A549 (cell line): ENCODE measurements at regions not wholly inside any gene's neighbourhood (a gene's known extent, or its start where the extent isn't known, plus 50 kb on each side); places are given as distances from the start of the nearest gene placed in this dataset.

Experiments
- CHD2 ChIP-seq: fragments of 150-350 bp; IDR thresholded peaks from 2 replicates; pipeline ENCODE4 v1.6.1; 2014; ENCODE audit warnings: low read length; ENCODE audit not compliant: partially characterized antibody
- CHD4 ChIP-seq: fragments of 200-600 bp; sonication (generic); IDR thresholded peaks from 2 replicates; pipeline ENCODE4 v1.6.1; 2016; ENCODE audit warnings: antibody characterized with exemption, mild to moderate bottlenecking, borderline replicate concordance
- POLR2A ChIP-seq: IDR thresholded peaks from 2 replicates; pipeline ENCODE4 v1.6.1; 2012; ENCODE audit warnings: mild to moderate bottlenecking, low read length
- TP53 ChIP-seq: fragments of 250-450 bp; sonication (Bioruptor Pico); IDR thresholded peaks from 2 replicates; pipeline ENCODE4 v1.5.0; 2021; ENCODE audit warnings: mild to moderate bottlenecking, moderate library complexity
- TF ChIP-seq, protein P1 (sequence below): fragments of >200 bp; sonication (Bioruptor Twin); formaldehyde crosslinking; IDR thresholded peaks from 3 replicates; pipeline ENCODE4 v1.5.1; 2016
- TF ChIP-seq, protein P2 (sequence below): IDR thresholded peaks from 2 replicates; pipeline ENCODE4 v1.6.1; 2012

DNA sequence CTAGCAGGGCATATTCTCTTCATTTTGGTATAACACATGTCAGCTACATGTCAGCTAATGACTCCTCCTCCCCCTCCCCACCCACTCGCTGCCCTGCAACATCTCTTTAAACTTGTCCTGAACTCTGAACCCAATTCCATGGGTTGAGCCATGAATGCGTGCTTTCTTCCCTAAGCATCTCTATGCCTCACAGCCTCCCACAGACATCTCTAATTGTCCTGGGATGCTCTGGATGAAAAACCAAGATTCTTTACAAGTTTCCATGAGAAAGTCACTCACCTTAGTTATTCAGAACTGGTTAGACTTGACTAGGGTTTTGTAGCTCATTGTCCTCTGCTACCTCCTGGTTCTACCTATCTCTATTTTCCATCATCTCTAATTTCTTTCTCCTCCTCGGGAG is 629.1 kb downstream of the TBL1XR1 start:
- TF ChIP-seq CHD2 (no peak), POLR2A (no peak), CHD4 (no peak), TP53 (CRISPR knock-in tag) (no peak)
- TF ChIP-seq, protein P1, sequence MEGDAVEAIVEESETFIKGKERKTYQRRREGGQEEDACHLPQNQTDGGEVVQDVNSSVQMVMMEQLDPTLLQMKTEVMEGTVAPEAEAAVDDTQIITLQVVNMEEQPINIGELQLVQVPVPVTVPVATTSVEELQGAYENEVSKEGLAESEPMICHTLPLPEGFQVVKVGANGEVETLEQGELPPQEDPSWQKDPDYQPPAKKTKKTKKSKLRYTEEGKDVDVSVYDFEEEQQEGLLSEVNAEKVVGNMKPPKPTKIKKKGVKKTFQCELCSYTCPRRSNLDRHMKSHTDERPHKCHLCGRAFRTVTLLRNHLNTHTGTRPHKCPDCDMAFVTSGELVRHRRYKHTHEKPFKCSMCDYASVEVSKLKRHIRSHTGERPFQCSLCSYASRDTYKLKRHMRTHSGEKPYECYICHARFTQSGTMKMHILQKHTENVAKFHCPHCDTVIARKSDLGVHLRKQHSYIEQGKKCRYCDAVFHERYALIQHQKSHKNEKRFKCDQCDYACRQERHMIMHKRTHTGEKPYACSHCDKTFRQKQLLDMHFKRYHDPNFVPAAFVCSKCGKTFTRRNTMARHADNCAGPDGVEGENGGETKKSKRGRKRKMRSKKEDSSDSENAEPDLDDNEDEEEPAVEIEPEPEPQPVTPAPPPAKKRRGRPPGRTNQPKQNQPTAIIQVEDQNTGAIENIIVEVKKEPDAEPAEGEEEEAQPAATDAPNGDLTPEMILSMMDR = no peak
- TF ChIP-seq, protein P2, sequence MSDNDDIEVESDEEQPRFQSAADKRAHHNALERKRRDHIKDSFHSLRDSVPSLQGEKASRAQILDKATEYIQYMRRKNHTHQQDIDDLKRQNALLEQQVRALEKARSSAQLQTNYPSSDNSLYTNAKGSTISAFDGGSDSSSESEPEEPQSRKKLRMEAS = no peak
